ENCODE measurements at regions not wholly inside any gene's neighbourhood (a gene's known extent, or its start where the extent isn't known, plus 50 kb on each side); places are given as distances from the start of the nearest gene placed in this dataset.
"Not testable (repeated sequence)": the region's sequence is repeated elsewhere in the genome, so short reads cannot be mapped to it uniquely, and the experiment has no call there.

- Histone ChIP-seq H3K36me3 (ENCODE audit: low read depth, missing control alignments) (no peaks in the 10 kb centered on the region), H3K27ac (no peak overlapping the region), H3K4me3 (no peak overlapping the region), H3K4me1 (no peaks in the 10 kb centered on the region), H3K9me3 (no peaks in the 10 kb centered on the region), H3K27me3 (no peaks in the 10 kb centered on the region)
- TF ChIP-seq POLR2A (IDR thresholded peaks at IDR 0.05) = no peak
- no peak for TF ChIP-seq CTCF (IDR thresholded peaks at IDR 0.05)
- DNase-seq = no peak
- intact Hi-C loops (cut with DNase I; ENCODE audit: low total_unique reads) = no loop called here
Measured at GRCh38 chrX:40373641-40374040, 207.1 kb upstream of the ATP6AP2 start.

GRCh38 chrX:40373025-40373424 is 207.7 kb upstream of the ATP6AP2 start:
- no peak for TF ChIP-seq CTCF (IDR thresholded peaks at IDR 0.05)
- TF ChIP-seq POLR2A (IDR thresholded peaks at IDR 0.05) = no peak
- Histone ChIP-seq H3K9me3 (no peaks in the 10 kb centered on the region), H3K27ac (no peak overlapping the region), H3K4me3 (no peak overlapping the region), H3K36me3 (ENCODE audit: low read depth, missing control alignments) (no peaks in the 10 kb centered on the region), H3K27me3 (no peaks in the 10 kb centered on the region), H3K4me1 (no peaks in the 10 kb centered on the region)
- 94 to 98% methylated on average over 4 of the region's 4 CpGs for WGBS, 2 donors
- no peak for DNase-seq
- intact Hi-C loops (cut with DNase I; ENCODE audit: low total_unique reads) = no loop called here

GRCh38 chrX:40371376-40371775 is 209.4 kb upstream of the ATP6AP2 start:
- no peaks in the 10 kb centered on the region for H3K4me1 ChIP-seq
- DNase-seq = no peak
- H3K4me3 ChIP-seq = no peak overlapping the region
- H3K9me3 ChIP-seq = no peaks in the 10 kb centered on the region
- H3K27ac ChIP-seq = no peak overlapping the region
- no peak for TF ChIP-seq CTCF (IDR thresholded peaks at IDR 0.05)
- no peak for TF ChIP-seq POLR2A (IDR thresholded peaks at IDR 0.05)
- intact Hi-C loops (cut with DNase I; ENCODE audit: low total_unique reads) = no loop called here
- H3K36me3 ChIP-seq (ENCODE audit: low read depth, missing control alignments) = no peaks in the 10 kb centered on the region
- no peaks in the 10 kb centered on the region for H3K27me3 ChIP-seq
- 91 to 93% methylated on average over 3 to 6 of the region's 6 CpGs for WGBS, 2 donors

GRCh38 chrX:40368611-40369061 is 212.1 kb upstream of the ATP6AP2 start:
- intact Hi-C loops (cut with DNase I; ENCODE audit: low total_unique reads) = no loop called here
- no peaks in the 10 kb centered on the region for H3K27me3 ChIP-seq
- WGBS, 2 donors = 78 to 100% methylated on average over 1 to 6 of the region's 6 CpGs
- H3K4me1 ChIP-seq = no peaks in the 10 kb centered on the region
- H3K4me3 ChIP-seq = no peak overlapping the region
- H3K27ac ChIP-seq = no peak overlapping the region
- no peaks in the 10 kb centered on the region for H3K36me3 ChIP-seq (ENCODE audit: low read depth, missing control alignments)
- DNase-seq = no peak
- no peak for TF ChIP-seq CTCF (IDR thresholded peaks at IDR 0.05)
- TF ChIP-seq POLR2A (IDR thresholded peaks at IDR 0.05) = no peak
- H3K9me3 ChIP-seq = no peaks in the 10 kb centered on the region

GRCh38 chrX:40366661-40367060 is 214.1 kb upstream of the ATP6AP2 start:
- Histone ChIP-seq H3K36me3 (ENCODE audit: low read depth, missing control alignments) (no peaks in the 10 kb centered on the region), H3K4me3 (no peak overlapping the region), H3K9me3 (no peaks in the 10 kb centered on the region), H3K4me1 (no peaks in the 10 kb centered on the region), H3K27ac (no peak overlapping the region), H3K27me3 (no peaks in the 10 kb centered on the region)
- intact Hi-C loops (cut with DNase I; ENCODE audit: low total_unique reads) = no loop called here
- TF ChIP-seq CTCF (IDR thresholded peaks at IDR 0.05) = no peak
- TF ChIP-seq POLR2A (IDR thresholded peaks at IDR 0.05) = no peak
- WGBS, 2 donors = 59 to 70% methylated on average over 2 to 3 of the region's 3 CpGs
- no peak for DNase-seq

- H3K4me1 ChIP-seq; DNase-seq; H3K27ac ChIP-seq; H3K27me3 ChIP-seq; H3K4me3 ChIP-seq; H3K36me3 ChIP-seq (ENCODE audit: low read depth, missing control alignments); intact Hi-C loops (cut with DNase I; ENCODE audit: low total_unique reads); H3K9me3 ChIP-seq: not testable (repeated sequence)
- 62 to 91% methylated on average over 4 to 14 of the region's 14 CpGs for WGBS, 2 donors
Measured at GRCh38 chrX:40362291-40362690, 218.5 kb upstream of the ATP6AP2 start.

Measured in testis (tissue), 2 donors.